GM12878 (cell line): ENCODE measurements at regions not wholly inside any gene's neighbourhood (a gene's known extent, or its start where the extent isn't known, plus 50 kb on each side); places are given as distances from the start of the nearest gene placed in this dataset.

ENCODE experiments used
- ATAC-seq: fragments of 200-7000 bp; cut with Tn5 transposase; 3 replicates; pipeline ENCODE4 v1.9.1; 2020; ENCODE audit warnings: mild to moderate bottlenecking, moderate library complexity
- BruUV-seq: library from RNA; stranded (reverse); fragments of 400-500 nt; replicated peaks from 2 replicates; lab custom pipeline; 2021; lab: Mats Ljungman, UMichigan
- CTCF ChIA-PET: fragments of 300-600 bp; sonication (Branson Sonifier 250); formaldehyde crosslinking; extraction: SDS; loops from one replicate; lab custom pipeline; 2021; ENCODE audit warnings: inconsistent platforms; lab: Yijun Ruan, JAX
- POLR2A ChIA-PET: fragments of 350-600 bp; formaldehyde crosslinking; extraction: SDS; loops from one replicate; lab custom pipeline; 2021; ENCODE audit warnings: inconsistent platforms; lab: Charles Lee
- RAD21 ChIA-PET: fragments of 300-600 bp; sonication (Branson Sonifier 250); formaldehyde crosslinking; loops from one replicate; lab custom pipeline; 2023; ENCODE audit warnings: antibody characterized with exemption; ENCODE audit not compliant: unreplicated experiment; lab: Charles Lee
- SMC1A ChIA-PET: fragments of 300-600 bp; sonication (Branson Sonifier 250); formaldehyde crosslinking; loops from one replicate; lab custom pipeline; 2023; ENCODE audit not compliant: unreplicated experiment, uncharacterized antibody; lab: Charles Lee
- DNase-seq: peaks from one replicate; pipeline ENCODE4 v3.0.0-alpha.2; 2011; ENCODE audit warnings: low read depth, low spot score
- FAIRE-seq: peaks from 3 replicates; lab custom pipeline; 2011; peaks lifted over from hg19 to GRCh38; lab: Jason Lieb, UNC
- H2AFZ ChIP-seq: 2 replicates; pipeline ENCODE4 v1.6.0; 2011; ENCODE audit warnings: low read depth, low read length, control low read depth; ENCODE audit not compliant: control insufficient read depth
- H3K27ac ChIP-seq: 2 replicates; pipeline ENCODE4 v1.5.1; 2011; ENCODE audit warnings: control low read depth; ENCODE audit not compliant: control insufficient read depth, insufficient read depth
- H3K27me3 ChIP-seq, 2 experiments: replicated peaks in 1 of 2; 2 replicates each; pipeline versions ENCODE4 v1.6.0 to v1.6.1; 2011; ENCODE audit warnings: low read length in 1 of 2; ENCODE audit not compliant: control insufficient read depth in 2 of 2, insufficient read depth in 2 of 2
- H3K36me3 ChIP-seq, 2 experiments: 2 replicates each; pipeline ENCODE4 v1.5.1; 2011; ENCODE audit warnings: low read length in 1 of 2; ENCODE audit not compliant: control insufficient read depth in 2 of 2, insufficient read depth in 2 of 2
- H3K4me1 ChIP-seq: 2 replicates; pipeline ENCODE4 v1.6.1; 2011; ENCODE audit warnings: mild to moderate bottlenecking, low read length, moderate library complexity, mixed read lengths; ENCODE audit not compliant: control insufficient read depth, insufficient read depth
- H3K4me2 ChIP-seq: 2 replicates; pipeline ENCODE4 v1.6.0; 2011; ENCODE audit warnings: control low read depth; ENCODE audit not compliant: control insufficient read depth, insufficient read depth
- H3K4me3 ChIP-seq: fragments of 200-600 bp; sonication (generic); 2 replicates; pipeline ENCODE4 v1.5.1; 2016
- H3K79me2 ChIP-seq: 2 replicates; pipeline ENCODE4 v1.6.0; 2011; ENCODE audit warnings: low read length; ENCODE audit not compliant: control insufficient read depth, insufficient read depth
- H3K9ac ChIP-seq: 2 replicates; pipeline ENCODE4 v1.8.0; 2011; ENCODE audit warnings: low read length, control low read depth, mixed read lengths; ENCODE audit not compliant: control insufficient read depth, insufficient read depth
- H3K9me3 ChIP-seq: replicated peaks from 3 replicates; pipeline ENCODE4 v1.5.1; 2011; ENCODE audit warnings: mild to moderate bottlenecking, low read length; ENCODE audit not compliant: control insufficient read depth, insufficient read depth
- H4K20me1 ChIP-seq: 2 replicates; pipeline ENCODE4 v1.6.0; 2011; ENCODE audit not compliant: control insufficient read depth, insufficient read depth
- CEBPB ChIP-seq, 2 experiments: fragments of 150-350 bp in 1 of 2; IDR thresholded peaks; 2 replicates each; pipeline ENCODE4 v1.6.1; 2012 to 2014; ENCODE audit warnings: low read depth in 2 of 2, low read length in 2 of 2, borderline replicate concordance in 1 of 2, inconsistent platforms in 1 of 2
- HDAC2 ChIP-seq: fragments of 200-600 bp; sonication (generic); IDR thresholded peaks from 2 replicates; pipeline ENCODE4 v1.6.1; 2017
- IRF4 ChIP-seq: IDR thresholded peaks from 2 replicates; pipeline ENCODE4 v1.6.1; 2011; ENCODE audit warnings: low read depth, low read length
- RAD51 ChIP-seq: fragments of 450-650 bp; IDR thresholded peaks from 2 replicates; pipeline ENCODE4 v1.6.1; 2016; ENCODE audit warnings: moderate library complexity, mild to moderate bottlenecking, inconsistent platforms
- SMAD1 ChIP-seq: fragments of 450-650 bp; IDR thresholded peaks from 2 replicates; pipeline ENCODE4 v1.6.1; 2018; ENCODE audit warnings: mild to moderate bottlenecking, low read depth; ENCODE audit not compliant: partially characterized antibody
- SP1 ChIP-seq: IDR thresholded peaks from one replicate; pipeline ENCODE4 v1.6.1; 2011; ENCODE audit warnings: low read depth, low read length
- SUPT20H ChIP-seq: IDR thresholded peaks from 2 replicates; pipeline ENCODE4 v1.6.1; 2011; ENCODE audit warnings: low read depth, mild to moderate bottlenecking, low read length, moderate library complexity, borderline replicate concordance; ENCODE audit not compliant: control insufficient read depth
- SUZ12 ChIP-seq: fragments of 200-600 bp; sonication (generic); IDR thresholded peaks from one replicate; pipeline ENCODE4 v1.6.1; 2018; ENCODE audit warnings: antibody characterized with exemption, mild to moderate bottlenecking; ENCODE audit not compliant: unreplicated experiment
- WGBS: methylation state at CpG from one replicate; pipeline ENCODE4 v1.1.6; 2016; ENCODE audit warnings: low lambda C conversion rate; ENCODE audit not compliant: insufficient replicate concordance, insufficient coverage; ENCODE audit errors: missing lambda C conversion rate; 5-methylcytosine and 5-hydroxymethylcytosine counted together
- in situ Hi-C: fragments of 300-500 bp; cut with MboI; formaldehyde crosslinking; loops from 9 replicates; pipeline ENCODE4 v1.14.3; 2018; ENCODE audit warnings: mixed read lengths
- intact Hi-C: fragments of 100-400 bp; cut with micrococcal nuclease; formaldehyde crosslinking; loops from one replicate; pipeline ENCODE4 v1.14.2; 2022; ENCODE audit not compliant: unreplicated experiment
- TF ChIP-seq, protein P1 (sequence below): IDR thresholded peaks from 2 replicates; pipeline ENCODE4 v1.6.1; 2011; ENCODE audit warnings: borderline replicate concordance, low read depth, mild to moderate bottlenecking, moderate library complexity, mixed read lengths, low read length; ENCODE audit not compliant: insufficient read depth; ENCODE audit errors: extremely low read length
- TF ChIP-seq, protein P2 (sequence below): fragments of 450-650 bp; formaldehyde crosslinking; IDR thresholded peaks from 2 replicates; pipeline ENCODE4 v1.5.0; 2022; ENCODE audit warnings: mild to moderate bottlenecking, missing genetic modification characterization

DNA sequence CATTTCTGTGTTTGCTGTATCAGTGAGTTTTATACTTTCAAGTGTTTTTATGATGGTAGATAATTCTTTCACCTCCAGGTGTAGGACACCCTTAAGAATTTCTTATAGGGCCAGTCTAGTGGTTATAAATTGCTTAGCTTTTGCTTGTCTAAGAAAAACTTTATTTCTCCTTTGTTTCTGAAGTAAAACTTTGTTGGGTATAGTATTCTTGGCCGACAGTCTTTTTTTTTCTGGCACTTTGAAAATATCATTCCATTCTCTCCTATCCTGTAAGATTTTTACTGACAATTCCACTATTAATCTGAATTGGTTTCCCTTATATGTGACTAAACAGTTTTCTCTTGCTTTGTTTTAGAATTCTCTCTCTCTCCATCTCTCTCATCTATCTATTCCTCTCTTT, 118.7 kb upstream of the LRRTM4 start:
- no TSS peak for BruUV-seq
- no peak overlapping the region for H2AFZ ChIP-seq
- no peaks in the 10 kb centered on the region for H3K79me2 ChIP-seq
- WGBS, result 58% methylated on average over 1 of the region's 1 CpG
- H3K27me3 ChIP-seq, result no peaks in the 10 kb centered on the region
- TF ChIP-seq SMAD1 (no peak), SUPT20H (no peak), IRF4 (no peak), SP1 (no peak), HDAC2 (no peak), RAD51 (no peak), CEBPB (IDR thresholded peaks at IDR 0.05; ENCODE audit: borderline replicate concordance in 1 of 2, low read depth in 2 of 2, low read length in 2 of 2) (no peak), SUZ12 (no peak)
- TF ChIP-seq, protein P1, sequence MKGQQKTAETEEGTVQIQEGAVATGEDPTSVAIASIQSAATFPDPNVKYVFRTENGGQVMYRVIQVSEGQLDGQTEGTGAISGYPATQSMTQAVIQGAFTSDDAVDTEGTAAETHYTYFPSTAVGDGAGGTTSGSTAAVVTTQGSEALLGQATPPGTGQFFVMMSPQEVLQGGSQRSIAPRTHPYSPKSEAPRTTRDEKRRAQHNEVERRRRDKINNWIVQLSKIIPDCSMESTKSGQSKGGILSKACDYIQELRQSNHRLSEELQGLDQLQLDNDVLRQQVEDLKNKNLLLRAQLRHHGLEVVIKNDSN, result no peak
- TF ChIP-seq, protein P2, sequence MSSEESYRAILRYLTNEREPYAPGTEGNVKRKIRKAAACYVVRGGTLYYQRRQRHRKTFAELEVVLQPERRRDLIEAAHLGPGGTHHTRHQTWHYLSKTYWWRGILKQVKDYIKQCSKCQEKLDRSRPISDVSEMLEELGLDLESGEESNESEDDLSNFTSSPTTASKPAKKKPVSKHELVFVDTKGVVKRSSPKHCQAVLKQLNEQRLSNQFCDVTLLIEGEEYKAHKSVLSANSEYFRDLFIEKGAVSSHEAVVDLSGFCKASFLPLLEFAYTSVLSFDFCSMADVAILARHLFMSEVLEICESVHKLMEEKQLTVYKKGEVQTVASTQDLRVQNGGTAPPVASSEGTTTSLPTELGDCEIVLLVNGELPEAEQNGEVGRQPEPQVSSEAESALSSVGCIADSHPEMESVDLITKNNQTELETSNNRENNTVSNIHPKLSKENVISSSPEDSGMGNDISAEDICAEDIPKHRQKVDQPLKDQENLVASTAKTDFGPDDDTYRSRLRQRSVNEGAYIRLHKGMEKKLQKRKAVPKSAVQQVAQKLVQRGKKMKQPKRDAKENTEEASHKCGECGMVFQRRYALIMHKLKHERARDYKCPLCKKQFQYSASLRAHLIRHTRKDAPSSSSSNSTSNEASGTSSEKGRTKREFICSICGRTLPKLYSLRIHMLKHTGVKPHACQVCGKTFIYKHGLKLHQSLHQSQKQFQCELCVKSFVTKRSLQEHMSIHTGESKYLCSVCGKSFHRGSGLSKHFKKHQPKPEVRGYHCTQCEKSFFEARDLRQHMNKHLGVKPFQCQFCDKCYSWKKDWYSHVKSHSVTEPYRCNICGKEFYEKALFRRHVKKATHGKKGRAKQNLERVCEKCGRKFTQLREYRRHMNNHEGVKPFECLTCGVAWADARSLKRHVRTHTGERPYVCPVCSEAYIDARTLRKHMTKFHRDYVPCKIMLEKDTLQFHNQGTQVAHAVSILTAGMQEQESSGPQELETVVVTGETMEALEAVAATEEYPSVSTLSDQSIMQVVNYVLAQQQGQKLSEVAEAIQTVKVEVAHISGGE, result no peak
- TF ChIP-seq, all 136 proteins: peak for 0
- no peaks in the 10 kb centered on the region for H4K20me1 ChIP-seq
- DNase-seq, result no peak
- no peak overlapping the region for H3K27ac ChIP-seq
- H3K4me3 ChIP-seq, result no peak overlapping the region
- RAD21 ChIA-PET, result no interaction called here
- no peaks in the 10 kb centered on the region for H3K4me1 ChIP-seq
- SMC1A ChIA-PET, result no interaction called here
- no peaks in the 10 kb centered on the region for H3K36me3 ChIP-seq
- H3K9ac ChIP-seq, result no peak overlapping the region
- intact Hi-C loops (no loop called here), in situ Hi-C loops (no loop called here)
- no peak overlapping the region for H3K4me2 ChIP-seq
- POLR2A ChIA-PET, result no interaction called here
- no peak for ATAC-seq
- FAIRE-seq, result no peak
- CTCF ChIA-PET, result no interaction called here
- H3K9me3 ChIP-seq, result no peaks in the 10 kb centered on the region; the same call in 2 of the 3 replicates
